ENCODE measurements at regions not wholly inside any gene's neighbourhood (a gene's known extent, or its start where the extent isn't known, plus 50 kb on each side); places are given as distances from the start of the nearest gene placed in this dataset.

DNA sequence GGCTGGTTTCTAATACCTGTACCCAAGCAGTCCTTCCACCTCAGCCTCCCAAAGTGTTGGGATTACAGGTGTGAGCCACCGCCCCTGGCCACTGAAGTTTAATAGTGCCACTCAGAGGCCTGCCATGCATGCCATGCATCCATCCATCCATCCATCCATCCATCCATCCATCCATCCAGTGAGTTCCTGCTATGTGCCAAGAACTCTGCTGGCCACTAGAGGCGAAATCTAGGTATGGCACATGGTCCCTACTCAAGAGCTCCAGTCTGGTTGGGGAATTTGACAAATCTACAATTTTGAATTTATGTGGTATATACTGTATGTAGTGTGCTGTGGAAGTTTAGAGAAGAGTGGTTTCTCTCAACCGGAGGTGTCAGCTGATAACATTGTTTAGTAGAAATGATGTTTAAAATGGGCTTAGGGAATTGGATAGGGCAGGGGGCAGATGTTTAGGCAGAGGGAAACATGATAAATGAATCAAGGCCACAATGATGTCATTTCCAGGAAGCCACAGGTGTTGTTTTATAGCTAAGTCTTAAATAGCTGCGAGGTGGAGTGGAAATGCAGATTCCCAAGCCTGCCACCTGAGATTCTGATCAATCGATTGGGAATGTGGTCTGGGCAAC lies 384.4 kb upstream of the C2CD4B start:
- intact Hi-C loops (cut with micrococcal nuclease; ENCODE audit: unreplicated experiment): no loop called here
- no peaks in the 10 kb centered on the region for H3F3A ChIP-seq (ENCODE audit: insufficient read depth, low read depth)
- no peak overlapping the region for H3K4me2 ChIP-seq
- no peaks in the 10 kb centered on the region for H3K9me2 ChIP-seq (ENCODE audit: insufficient read depth)
- H3K79me2 ChIP-seq (ENCODE audit: low read depth): no peaks in the 10 kb centered on the region
- H3K27me3 ChIP-seq (ENCODE audit: insufficient read depth, low read depth): no peaks in the 10 kb centered on the region
- no peaks in the 10 kb centered on the region for H3K36me3 ChIP-seq (ENCODE audit: low read depth)
- no peak overlapping the region for H3K27ac ChIP-seq
- H4K20me1 ChIP-seq (ENCODE audit: insufficient read depth): no peaks in the 10 kb centered on the region
- peak; percentile 70 for TF ChIP-seq CTCF (conservative IDR thresholded peaks at IDR 0.05)
- no peak for TF ChIP-seq EZH2 (IDR thresholded peaks at IDR 0.05; ENCODE audit: low read depth)
- no peaks in the 10 kb centered on the region for H3K4me1 ChIP-seq (replicated peaks; ENCODE audit: insufficient read depth)
- H2AFZ ChIP-seq: no peak overlapping the region
- no peak overlapping the region for H3K4me3 ChIP-seq
- CTCF ChIA-PET: interaction anchor here (0.6 kb wide), 1 partner anchor 58 kb away, joined by 3 read pairs; no protein-coding TSS in a partner anchor
- no peaks in the 10 kb centered on the region for H3K9me3 ChIP-seq (ENCODE audit: insufficient read depth, low read depth)
- DNase-seq: peak in 1 of 2 experiments; percentile 19
- POLR2A ChIA-PET (ENCODE audit: unreplicated experiment): interaction anchor here (0.6 kb wide), 1 partner anchor 669 kb away, joined by 5 read pairs; no protein-coding TSS in a partner anchor
- BruUV-seq (replicated peaks): no TSS peak

- no peak overlapping the region for H2AFZ ChIP-seq
- H3F3A ChIP-seq (ENCODE audit: insufficient read depth, low read depth): no peaks in the 10 kb centered on the region
- no peaks in the 10 kb centered on the region for H3K9me3 ChIP-seq (ENCODE audit: insufficient read depth, low read depth)
- ChIA-PET CTCF (no interaction called here), POLR2A (ENCODE audit: unreplicated experiment) (no interaction called here)
- no peaks in the 10 kb centered on the region for H3K9me2 ChIP-seq (ENCODE audit: insufficient read depth)
- no peak overlapping the region for H3K4me2 ChIP-seq
- TF ChIP-seq EZH2 (IDR thresholded peaks at IDR 0.05; ENCODE audit: low read depth) (no peak), CTCF (conservative IDR thresholded peaks at IDR 0.05) (no peak)
- no peak for DNase-seq
- 0 out of 2 replicates have a peak, but pooled peaks cover 5% of the 10 kb centered on the region for H3K4me1 ChIP-seq (replicated peaks; ENCODE audit: insufficient read depth)
- intact Hi-C loops (cut with micrococcal nuclease; ENCODE audit: unreplicated experiment): no loop called here
- BruUV-seq (replicated peaks): no TSS peak
- no peaks in the 10 kb centered on the region for H3K27me3 ChIP-seq (ENCODE audit: insufficient read depth, low read depth)
- H4K20me1 ChIP-seq (ENCODE audit: insufficient read depth): no peaks in the 10 kb centered on the region
- no peaks in the 10 kb centered on the region for H3K36me3 ChIP-seq (ENCODE audit: low read depth)
- no peak overlapping the region for H3K27ac ChIP-seq
- no peak overlapping the region for H3K4me3 ChIP-seq
- H3K79me2 ChIP-seq (ENCODE audit: low read depth): no peaks in the 10 kb centered on the region
Observed at GRCh38 chr15:62550106-62550505, 385.0 kb upstream of the C2CD4B start.

- no TSS peak for BruUV-seq (replicated peaks)
- CTCF ChIA-PET: interaction anchor here (0.6 kb wide), 1 partner anchor 97 kb away, joined by 3 read pairs; no protein-coding TSS in a partner anchor
- 0 out of 2 replicates have a peak, but pooled peaks cover 8% of the 10 kb centered on the region for H3K4me1 ChIP-seq (replicated peaks; ENCODE audit: insufficient read depth)
- H3K27ac ChIP-seq: no peak overlapping the region
- intact Hi-C loops (cut with micrococcal nuclease; ENCODE audit: unreplicated experiment): no loop called here
- DNase-seq: no peak
- H3K9me2 ChIP-seq (ENCODE audit: insufficient read depth): no peaks in the 10 kb centered on the region
- no peaks in the 10 kb centered on the region for H3F3A ChIP-seq (ENCODE audit: insufficient read depth, low read depth)
- H3K27me3 ChIP-seq (ENCODE audit: insufficient read depth, low read depth): no peaks in the 10 kb centered on the region
- no peaks in the 10 kb centered on the region for H4K20me1 ChIP-seq (ENCODE audit: insufficient read depth)
- H3K4me2 ChIP-seq: no peak overlapping the region
- POLR2A ChIA-PET (ENCODE audit: unreplicated experiment): interaction anchor here (0.7 kb wide), 1 partner anchor 188 kb away, joined by 11 read pairs; no protein-coding TSS in a partner anchor
- TF ChIP-seq CTCF (conservative IDR thresholded peaks at IDR 0.05) (no peak), EZH2 (IDR thresholded peaks at IDR 0.05; ENCODE audit: low read depth) (no peak)
- H3K9me3 ChIP-seq (ENCODE audit: insufficient read depth, low read depth): no peaks in the 10 kb centered on the region
- H2AFZ ChIP-seq: no peak overlapping the region
- no peaks in the 10 kb centered on the region for H3K36me3 ChIP-seq (ENCODE audit: low read depth)
- H3K79me2 ChIP-seq (ENCODE audit: low read depth): no peaks in the 10 kb centered on the region
- no peak overlapping the region for H3K4me3 ChIP-seq
Observed at GRCh38 chr15:62552444-62552843, 387.4 kb upstream of the C2CD4B start.
